HEK293 (cell line): ENCODE measurements at regions not wholly inside any gene's neighbourhood (a gene's known extent, or its start where the extent isn't known, plus 50 kb on each side); places are given as distances from the start of the nearest gene placed in this dataset.

Experiments
- CTCF ChIA-PET: fragments of 350-600 bp; formaldehyde crosslinking; extraction: SDS; loops from one replicate; lab custom pipeline; 2021; ENCODE audit warnings: antibody characterized with exemption; lab: Yijun Ruan, JAX
- POLR2A ChIA-PET: fragments of 300-600 bp; formaldehyde crosslinking; extraction: SDS; loops from one replicate; lab custom pipeline; 2020; ENCODE audit warnings: antibody characterized with exemption, inconsistent platforms; lab: Yijun Ruan, JAX
- H3K27ac ChIP-seq: fragments of 200-500 bp; sonication (Bioruptor generic); 2 replicates; pipeline ENCODE4 v1.5.1; 2014; ENCODE audit warnings: low read depth, low read length, control low read depth, inconsistent platforms; ENCODE audit errors: extremely low read depth
- H3K36me3 ChIP-seq, 2 experiments: fragments of 200-500 bp in 1 of 2; sonication (Bioruptor generic) in 1 of 2; 1 replicate in 1 of 2; 2 replicates in 1 of 2; pipeline ENCODE4 v1.5.1; 2014 to 2017; ENCODE audit warnings: inconsistent platforms in 2 of 2, low read length in 2 of 2; ENCODE audit not compliant: control insufficient read depth in 2 of 2, insufficient read depth in 1 of 2
- H3K4me1 ChIP-seq: fragments of 200-500 bp; sonication (Bioruptor generic); 2 replicates; pipeline ENCODE4 v1.5.1; 2014; ENCODE audit warnings: mild to moderate bottlenecking, low read length, inconsistent platforms; ENCODE audit not compliant: control insufficient read depth, insufficient read depth
- H3K4me3 ChIP-seq: 2 replicates; pipeline ENCODE4 v1.5.1; 2011; ENCODE audit warnings: low read depth, mild to moderate bottlenecking, control low read depth, low read length, moderate library complexity
- H3K9me3 ChIP-seq: fragments of 200-500 bp; sonication (Bioruptor generic); 2 replicates; pipeline ENCODE4 v1.5.1; 2014; ENCODE audit warnings: low read depth, low read length, inconsistent platforms; ENCODE audit not compliant: control insufficient read depth, insufficient read depth
- AEBP2 ChIP-seq: fragments of 450-650 bp; formaldehyde crosslinking; IDR thresholded peaks from 2 replicates; pipeline ENCODE4 v1.5.1; 2016; ENCODE audit warnings: missing biosample characterization, missing genetic modification characterization, borderline replicate concordance
- MZF1 ChIP-seq: fragments of 450-650 bp; formaldehyde crosslinking; IDR thresholded peaks from 2 replicates; pipeline ENCODE4 v1.5.1; 2017; ENCODE audit warnings: missing biosample characterization, missing genetic modification characterization, borderline replicate concordance
- PRDM4 ChIP-seq: fragments of 450-650 bp; formaldehyde crosslinking; IDR thresholded peaks from 2 replicates; pipeline ENCODE4 v1.5.1; 2017; ENCODE audit warnings: missing biosample characterization, missing genetic modification characterization
- ZBTB6 ChIP-seq: fragments of 450-650 bp; formaldehyde crosslinking; IDR thresholded peaks from 2 replicates; pipeline ENCODE4 v1.5.1; 2017; ENCODE audit warnings: missing biosample characterization, missing genetic modification characterization
- ZNF121 ChIP-seq: fragments of 450-650 bp; formaldehyde crosslinking; IDR thresholded peaks from 2 replicates; pipeline ENCODE4 v1.5.1; 2016; ENCODE audit warnings: missing biosample characterization, missing genetic modification characterization
- ZNF311 ChIP-seq: fragments of 450-650 bp; formaldehyde crosslinking; IDR thresholded peaks from 2 replicates; pipeline ENCODE4 v1.5.1; 2017; ENCODE audit warnings: missing biosample characterization, missing genetic modification characterization, borderline replicate concordance
- ZNF398 ChIP-seq: fragments of 450-650 bp; formaldehyde crosslinking; IDR thresholded peaks from 2 replicates; pipeline ENCODE4 v1.5.1; 2017; ENCODE audit warnings: missing biosample characterization, missing genetic modification characterization
- ZNF473 ChIP-seq: fragments of 450-650 bp; formaldehyde crosslinking; IDR thresholded peaks from 2 replicates; pipeline ENCODE4 v1.5.1; 2017; ENCODE audit warnings: missing biosample characterization, missing genetic modification characterization
- ZNF521 ChIP-seq: fragments of 450-650 bp; formaldehyde crosslinking; IDR thresholded peaks from 2 replicates; pipeline ENCODE4 v1.5.1; 2017; ENCODE audit warnings: missing biosample characterization, mild to moderate bottlenecking, missing genetic modification characterization
- ZNF645 ChIP-seq: fragments of 450-650 bp; formaldehyde crosslinking; IDR thresholded peaks from 2 replicates; pipeline ENCODE4; 2016; ENCODE audit warnings: missing biosample characterization, missing genetic modification characterization
- ZNF707 ChIP-seq: fragments of 450-650 bp; formaldehyde crosslinking; IDR thresholded peaks from 2 replicates; pipeline ENCODE4 v1.5.1; 2016; ENCODE audit warnings: missing biosample characterization, missing genetic modification characterization
- ZNF747 ChIP-seq: fragments of 450-650 bp; formaldehyde crosslinking; IDR thresholded peaks from 2 replicates; pipeline ENCODE4 v1.5.1; 2016; ENCODE audit warnings: missing biosample characterization, missing genetic modification characterization
- ZSCAN4 ChIP-seq: fragments of 450-650 bp; formaldehyde crosslinking; IDR thresholded peaks from 2 replicates; pipeline ENCODE4 v1.5.1; 2017; ENCODE audit warnings: missing biosample characterization, missing genetic modification characterization
- ZXDB ChIP-seq: fragments of 450-650 bp; formaldehyde crosslinking; IDR thresholded peaks from 2 replicates; pipeline ENCODE4 v1.5.1; 2016; ENCODE audit warnings: missing biosample characterization, missing genetic modification characterization
- TF ChIP-seq, protein P1 (sequence below): IDR thresholded peaks from 2 replicates; pipeline ENCODE4 v1.6.1; 2011; ENCODE audit warnings: mild to moderate bottlenecking, low read depth, low read length, borderline replicate concordance
- TF ChIP-seq, protein P2 (sequence below): fragments of 450-650 bp; IDR thresholded peaks from 2 replicates; pipeline ENCODE4 v1.5.1; 2018; ENCODE audit warnings: missing biosample characterization, missing genetic modification characterization
- TF ChIP-seq, protein P3 (sequence below): fragments of 450-650 bp; formaldehyde crosslinking; IDR thresholded peaks from 2 replicates; pipeline ENCODE4 v1.5.1; 2017; ENCODE audit warnings: missing biosample characterization, missing genetic modification characterization

GRCh38 chr16:48970216-48970615 is 311.4 kb downstream of the CBLN1 start:
- H3K4me1 ChIP-seq = peaks cover 9% of the 10 kb centered on the region
- POLR2A ChIA-PET = no interaction called here
- CTCF ChIA-PET = no interaction called here
- no peaks in the 10 kb centered on the region for H3K36me3 ChIP-seq
- no peaks in the 10 kb centered on the region for H3K9me3 ChIP-seq
- TF ChIP-seq, protein P1, sequence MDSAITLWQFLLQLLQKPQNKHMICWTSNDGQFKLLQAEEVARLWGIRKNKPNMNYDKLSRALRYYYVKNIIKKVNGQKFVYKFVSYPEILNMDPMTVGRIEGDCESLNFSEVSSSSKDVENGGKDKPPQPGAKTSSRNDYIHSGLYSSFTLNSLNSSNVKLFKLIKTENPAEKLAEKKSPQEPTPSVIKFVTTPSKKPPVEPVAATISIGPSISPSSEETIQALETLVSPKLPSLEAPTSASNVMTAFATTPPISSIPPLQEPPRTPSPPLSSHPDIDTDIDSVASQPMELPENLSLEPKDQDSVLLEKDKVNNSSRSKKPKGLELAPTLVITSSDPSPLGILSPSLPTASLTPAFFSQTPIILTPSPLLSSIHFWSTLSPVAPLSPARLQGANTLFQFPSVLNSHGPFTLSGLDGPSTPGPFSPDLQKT = no peak
- TF ChIP-seq, protein P2, sequence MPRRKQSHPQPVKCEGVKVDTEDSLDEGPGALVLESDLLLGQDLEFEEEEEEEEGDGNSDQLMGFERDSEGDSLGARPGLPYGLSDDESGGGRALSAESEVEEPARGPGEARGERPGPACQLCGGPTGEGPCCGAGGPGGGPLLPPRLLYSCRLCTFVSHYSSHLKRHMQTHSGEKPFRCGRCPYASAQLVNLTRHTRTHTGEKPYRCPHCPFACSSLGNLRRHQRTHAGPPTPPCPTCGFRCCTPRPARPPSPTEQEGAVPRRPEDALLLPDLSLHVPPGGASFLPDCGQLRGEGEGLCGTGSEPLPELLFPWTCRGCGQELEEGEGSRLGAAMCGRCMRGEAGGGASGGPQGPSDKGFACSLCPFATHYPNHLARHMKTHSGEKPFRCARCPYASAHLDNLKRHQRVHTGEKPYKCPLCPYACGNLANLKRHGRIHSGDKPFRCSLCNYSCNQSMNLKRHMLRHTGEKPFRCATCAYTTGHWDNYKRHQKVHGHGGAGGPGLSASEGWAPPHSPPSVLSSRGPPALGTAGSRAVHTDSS (tag by site-specific recombination) = no peak
- TF ChIP-seq, protein P3, sequence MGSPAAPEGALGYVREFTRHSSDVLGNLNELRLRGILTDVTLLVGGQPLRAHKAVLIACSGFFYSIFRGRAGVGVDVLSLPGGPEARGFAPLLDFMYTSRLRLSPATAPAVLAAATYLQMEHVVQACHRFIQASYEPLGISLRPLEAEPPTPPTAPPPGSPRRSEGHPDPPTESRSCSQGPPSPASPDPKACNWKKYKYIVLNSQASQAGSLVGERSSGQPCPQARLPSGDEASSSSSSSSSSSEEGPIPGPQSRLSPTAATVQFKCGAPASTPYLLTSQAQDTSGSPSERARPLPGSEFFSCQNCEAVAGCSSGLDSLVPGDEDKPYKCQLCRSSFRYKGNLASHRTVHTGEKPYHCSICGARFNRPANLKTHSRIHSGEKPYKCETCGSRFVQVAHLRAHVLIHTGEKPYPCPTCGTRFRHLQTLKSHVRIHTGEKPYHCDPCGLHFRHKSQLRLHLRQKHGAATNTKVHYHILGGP (tag by site-specific recombination) = no peak
- TF ChIP-seq ZNF707 = no peak
- no peak for TF ChIP-seq MZF1 (tag by site-specific recombination)
- no peak for TF ChIP-seq AEBP2 (tag by site-specific recombination)
- no peak for TF ChIP-seq ZNF311 (tag by site-specific recombination)
- no peak for TF ChIP-seq ZNF473
- TF ChIP-seq PRDM4 (tag by site-specific recombination) = no peak
- TF ChIP-seq ZXDB (tag by site-specific recombination) = no peak
- TF ChIP-seq ZNF521 (tag by site-specific recombination) = no peak
- no peak overlapping the region for H3K4me3 ChIP-seq
- no peak overlapping the region for H3K27ac ChIP-seq

GRCh38 chr16:48969611-48970010 is 312.0 kb downstream of the CBLN1 start:
- POLR2A ChIA-PET = interaction anchor here (0.6 kb wide), 1 partner anchor 258 kb away, joined by 3 read pairs; no protein-coding TSS in a partner anchor
- H3K4me3 ChIP-seq = no peak overlapping the region
- no peak overlapping the region for H3K27ac ChIP-seq
- CTCF ChIA-PET = interaction anchor here (0.6 kb wide), 1 partner anchor 368 kb away, joined by 3 read pairs; no protein-coding TSS in a partner anchor
- peaks cover 10% of the 10 kb centered on the region for H3K4me1 ChIP-seq
- H3K9me3 ChIP-seq = no peaks in the 10 kb centered on the region
- H3K36me3 ChIP-seq = no peaks in the 10 kb centered on the region
- TF ChIP-seq ZNF645 (tag by site-specific recombination) = no peak
- no peak for TF ChIP-seq ZSCAN4 (tag by site-specific recombination)
- TF ChIP-seq ZNF398 = no peak
- no peak for TF ChIP-seq ZNF121 (tag by site-specific recombination)
- TF ChIP-seq ZBTB6 (tag by site-specific recombination) = no peak
- no peak for TF ChIP-seq ZNF747
- no peak for TF ChIP-seq PRDM4 (tag by site-specific recombination)
